ENCODE measurements at regions not wholly inside any gene's neighbourhood (a gene's known extent, or its start where the extent isn't known, plus 50 kb on each side); places are given as distances from the start of the nearest gene placed in this dataset.

DNA sequence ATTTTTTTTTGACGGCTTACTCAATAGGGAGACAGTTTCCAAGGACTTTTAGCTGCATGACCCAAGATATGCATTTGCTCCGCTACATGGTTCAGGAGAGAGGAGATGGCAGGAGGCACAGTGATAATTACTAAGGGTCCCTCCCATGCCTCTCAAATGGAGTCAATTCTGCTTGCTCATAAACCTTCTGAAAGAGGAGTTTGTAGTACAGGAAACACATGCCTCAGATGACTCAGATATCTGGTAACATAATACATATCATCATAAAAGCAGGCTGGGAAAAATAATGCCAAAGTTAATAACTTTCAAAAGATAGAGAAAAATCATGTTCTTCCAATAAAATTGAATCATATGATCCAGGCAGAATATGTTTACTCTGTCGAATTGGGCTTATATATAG, 97.6 kb upstream of the DEFB112 start:
- H3K27ac ChIP-seq, result no peak overlapping the region
- no peaks in the 10 kb centered on the region for H3K9me3 ChIP-seq
- H3K36me3 ChIP-seq, result no peaks in the 10 kb centered on the region
- no peaks in the 10 kb centered on the region for H3K27me3 ChIP-seq
- no peak overlapping the region for H3K4me3 ChIP-seq
- 69 to 84% methylated on average over 3 of the region's 3 CpGs for WGBS, 2 donors
- no peak for DNase-seq
- TF ChIP-seq EP300 (IDR thresholded peaks at IDR 0.05) (no peak), POLR2AphosphoS5 (IDR thresholded peaks at IDR 0.05) (no peak), POLR2A (IDR thresholded peaks at IDR 0.05) (no peak)
- TF ChIP-seq, protein P1, sequence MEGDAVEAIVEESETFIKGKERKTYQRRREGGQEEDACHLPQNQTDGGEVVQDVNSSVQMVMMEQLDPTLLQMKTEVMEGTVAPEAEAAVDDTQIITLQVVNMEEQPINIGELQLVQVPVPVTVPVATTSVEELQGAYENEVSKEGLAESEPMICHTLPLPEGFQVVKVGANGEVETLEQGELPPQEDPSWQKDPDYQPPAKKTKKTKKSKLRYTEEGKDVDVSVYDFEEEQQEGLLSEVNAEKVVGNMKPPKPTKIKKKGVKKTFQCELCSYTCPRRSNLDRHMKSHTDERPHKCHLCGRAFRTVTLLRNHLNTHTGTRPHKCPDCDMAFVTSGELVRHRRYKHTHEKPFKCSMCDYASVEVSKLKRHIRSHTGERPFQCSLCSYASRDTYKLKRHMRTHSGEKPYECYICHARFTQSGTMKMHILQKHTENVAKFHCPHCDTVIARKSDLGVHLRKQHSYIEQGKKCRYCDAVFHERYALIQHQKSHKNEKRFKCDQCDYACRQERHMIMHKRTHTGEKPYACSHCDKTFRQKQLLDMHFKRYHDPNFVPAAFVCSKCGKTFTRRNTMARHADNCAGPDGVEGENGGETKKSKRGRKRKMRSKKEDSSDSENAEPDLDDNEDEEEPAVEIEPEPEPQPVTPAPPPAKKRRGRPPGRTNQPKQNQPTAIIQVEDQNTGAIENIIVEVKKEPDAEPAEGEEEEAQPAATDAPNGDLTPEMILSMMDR (IDR thresholded peaks at IDR 0.05), result no peak
- intact Hi-C loops (cut with DNase I), result no loop called here
- no peaks in the 10 kb centered on the region for H3K4me1 ChIP-seq

DNA sequence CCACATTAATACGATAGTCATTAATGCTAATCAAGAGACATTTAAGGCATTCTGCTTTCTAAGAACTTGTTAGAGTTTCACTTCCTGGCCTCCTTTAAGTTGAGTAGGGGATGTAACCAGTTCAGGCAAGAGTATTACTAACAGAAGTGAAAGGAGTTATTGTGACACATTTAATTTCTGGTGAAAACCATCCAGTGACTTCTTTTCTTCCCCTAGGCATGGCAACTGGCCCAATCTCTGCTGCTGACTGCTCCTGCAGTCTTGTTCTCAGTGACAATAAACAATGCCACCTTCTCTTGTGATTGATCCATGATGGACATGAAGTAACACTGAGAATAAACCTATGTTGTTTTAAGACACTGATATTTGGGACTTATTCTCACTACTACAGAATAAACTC, 130.9 kb upstream of the DEFB112 start:
- Histone ChIP-seq H3K27ac (no peak overlapping the region), H3K9me3 (no peaks in the 10 kb centered on the region), H3K36me3 (no peaks in the 10 kb centered on the region), H3K27me3 (no peaks in the 10 kb centered on the region), H3K4me1 (no peaks in the 10 kb centered on the region), H3K4me3 (no peak overlapping the region)
- no peak for DNase-seq
- intact Hi-C loops (cut with DNase I), result no loop called here
- WGBS, 2 donors, result 83 to 92% methylated on average over 1 of the region's 1 CpG
- TF ChIP-seq EP300 (IDR thresholded peaks at IDR 0.05) (no peak), POLR2A (IDR thresholded peaks at IDR 0.05) (no peak), POLR2AphosphoS5 (IDR thresholded peaks at IDR 0.05) (no peak)
- TF ChIP-seq, protein P1 (IDR thresholded peaks at IDR 0.05), result no peak

DNA sequence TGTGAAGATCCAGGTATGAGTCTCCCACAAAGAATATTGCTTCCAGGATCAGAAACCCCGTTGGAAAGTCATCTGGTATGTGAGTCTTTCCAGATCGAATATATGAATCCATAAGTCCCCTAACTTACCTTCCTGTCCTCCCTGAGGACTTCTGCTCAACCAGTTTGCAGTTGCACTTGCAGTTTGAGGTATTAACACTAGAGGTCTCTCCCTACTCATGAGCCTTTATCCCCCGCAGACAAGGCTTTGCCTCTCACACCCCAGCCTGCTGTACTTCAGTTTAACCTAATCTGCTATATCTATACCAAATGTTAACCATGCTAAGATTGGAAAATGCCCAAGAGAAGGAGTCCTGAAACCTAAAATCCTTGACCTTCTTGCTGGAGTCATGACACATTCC, 135.3 kb upstream of the DEFB112 start:
- Histone ChIP-seq H3K36me3 (no peaks in the 10 kb centered on the region), H3K9me3 (no peaks in the 10 kb centered on the region), H3K27me3 (no peaks in the 10 kb centered on the region), H3K4me1 (no peaks in the 10 kb centered on the region), H3K4me3 (no peak overlapping the region), H3K27ac (no peak overlapping the region)
- intact Hi-C loops (cut with DNase I), result no loop called here
- no peak for DNase-seq
- 42 to 50% methylated on average over 3 of the region's 3 CpGs for WGBS, 2 donors
- no peak for TF ChIP-seq POLR2AphosphoS5 (IDR thresholded peaks at IDR 0.05)
- TF ChIP-seq POLR2A (IDR thresholded peaks at IDR 0.05), result no peak
- TF ChIP-seq, protein P1 (IDR thresholded peaks at IDR 0.05), result no peak
- no peak for TF ChIP-seq EP300 (IDR thresholded peaks at IDR 0.05)

DNA sequence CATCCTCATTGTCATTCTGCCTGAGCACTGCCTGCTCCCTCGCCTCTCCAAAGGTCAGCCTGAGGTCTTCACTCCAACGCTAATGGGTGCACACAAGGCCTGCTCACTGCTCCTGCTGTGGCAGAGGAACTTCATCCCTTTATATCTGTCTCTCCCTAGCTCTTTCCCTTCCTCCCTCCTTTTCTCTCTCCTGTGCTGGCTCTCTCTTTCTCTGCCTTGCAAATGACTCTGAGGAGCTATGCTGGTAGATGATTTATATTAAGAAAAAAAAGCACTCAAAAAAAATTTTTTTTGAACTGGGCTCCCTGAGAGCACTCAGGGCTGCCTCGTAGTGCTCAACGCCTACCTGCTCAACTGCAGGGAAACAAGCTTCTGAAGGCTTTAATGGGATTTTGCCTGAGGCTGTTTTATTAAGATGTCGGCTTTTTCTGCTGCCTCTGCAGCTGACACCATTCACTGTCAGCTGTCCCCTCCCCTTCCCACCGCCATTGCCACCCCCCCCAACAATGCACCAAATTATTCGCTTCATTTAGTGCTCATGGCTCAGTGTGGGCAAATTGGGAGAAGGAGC, 137.7 kb upstream of the DEFB112 start:
- no peaks in the 10 kb centered on the region for H3K9me3 ChIP-seq
- H3K4me1 ChIP-seq, result no peaks in the 10 kb centered on the region
- no peak for DNase-seq
- no peak overlapping the region for H3K27ac ChIP-seq
- H3K36me3 ChIP-seq, result no peaks in the 10 kb centered on the region
- intact Hi-C loops (cut with DNase I), result no loop called here
- TF ChIP-seq POLR2AphosphoS5 (IDR thresholded peaks at IDR 0.05), result no peak
- TF ChIP-seq, protein P1 (IDR thresholded peaks at IDR 0.05), result no peak
- no peak overlapping the region for H3K4me3 ChIP-seq
- WGBS, 2 donors, result 61 to 64% methylated on average over 7 of the region's 7 CpGs
- H3K27me3 ChIP-seq, result no peaks in the 10 kb centered on the region

DNA sequence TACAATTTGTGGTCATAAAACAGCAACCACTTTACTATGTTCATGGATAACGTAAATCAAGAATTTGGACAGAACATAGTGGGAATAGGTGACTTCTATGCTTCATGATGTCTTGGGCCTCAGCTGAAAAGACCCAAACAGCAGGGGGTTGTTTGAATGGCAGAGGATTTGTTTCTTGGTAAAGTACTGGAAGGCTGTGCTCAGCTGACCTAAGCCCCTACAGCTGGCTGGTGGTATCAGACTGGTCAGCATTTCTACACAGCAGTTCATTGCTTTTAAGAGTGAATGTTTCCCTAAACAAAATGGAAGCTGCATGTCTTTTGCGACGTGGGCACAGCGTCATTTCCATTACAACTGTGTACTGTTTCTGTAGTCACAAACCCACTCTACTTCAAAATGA, 148.5 kb upstream of the DEFB112 start:
- no peaks in the 10 kb centered on the region for H3K36me3 ChIP-seq
- H3K9me3 ChIP-seq, result no peaks in the 10 kb centered on the region
- DNase-seq, result no peak
- intact Hi-C loops (cut with DNase I), result no loop called here
- H3K4me1 ChIP-seq, result no peaks in the 10 kb centered on the region
- TF ChIP-seq POLR2A (IDR thresholded peaks at IDR 0.05) (no peak), EP300 (IDR thresholded peaks at IDR 0.05) (no peak), POLR2AphosphoS5 (IDR thresholded peaks at IDR 0.05) (no peak)
- TF ChIP-seq, protein P1 (IDR thresholded peaks at IDR 0.05), result no peak
- no peak overlapping the region for H3K4me3 ChIP-seq
- no peak overlapping the region for H3K27ac ChIP-seq
- H3K27me3 ChIP-seq, result no peaks in the 10 kb centered on the region
- WGBS, 2 donors, result 81 to 85% methylated on average over 4 of the region's 4 CpGs

All from sigmoid colon (tissue), 6 donors.